Stimulated activated CD8-positive, alpha-beta memory T cell treated with anti-CD3 and anti-CD28 coated beads, Interleukin-12 subunit alpha, Interleukin-12 subunit beta, amount 100 ng/mL, for 24 hours (primary cell): ENCODE measurements at regions not wholly inside any gene's neighbourhood (a gene's known extent, or its start where the extent isn't known, plus 50 kb on each side); places are given as distances from the start of the nearest gene placed in this dataset.

Experiments
- DNase-seq: peaks from one replicate; pipeline ENCODE4 v3.0.0-alpha.2; 2020; ENCODE audit errors: extremely low read depth

GRCh38 chr2:7887441-7887840 lies 794.4 kb upstream of the ID2 start:
- DNase-seq: no peak

- no peak for DNase-seq
Measured at GRCh38 chr2:7888876-7889275, 793.0 kb upstream of the ID2 start.

- no peak for DNase-seq
Measured at GRCh38 chr2:7891312-7891711, 790.5 kb upstream of the ID2 start.

- DNase-seq: no peak
Measured at GRCh38 chr2:7895289-7895688, 786.6 kb upstream of the ID2 start.

- DNase-seq: no peak
Measured at GRCh38 chr2:7896940-7897487, 784.8 kb upstream of the ID2 start.

- DNase-seq: no peak
Measured at GRCh38 chr2:7899241-7899640, 782.6 kb upstream of the ID2 start.

- no peak for DNase-seq
Measured at GRCh38 chr2:7899923-7900322, 781.9 kb upstream of the ID2 start.

- no peak for DNase-seq
Measured at GRCh38 chr2:7900593-7900992, 781.3 kb upstream of the ID2 start.

GRCh38 chr2:7902251-7902765 lies 779.5 kb upstream of the ID2 start:
- DNase-seq: no peak

- no peak for DNase-seq
Measured at GRCh38 chr2:7904319-7904718, 777.5 kb upstream of the ID2 start.

GRCh38 chr2:7905756-7906155 lies 776.1 kb upstream of the ID2 start:
- DNase-seq: no peak

GRCh38 chr2:7906431-7906830 lies 775.4 kb upstream of the ID2 start:
- DNase-seq: no peak

GRCh38 chr2:7907041-7907440 lies 774.8 kb upstream of the ID2 start:
- no peak for DNase-seq

GRCh38 chr2:7910752-7911151 lies 771.1 kb upstream of the ID2 start:
- DNase-seq: no peak

- no peak for DNase-seq
Measured at GRCh38 chr2:7911196-7911595, 770.7 kb upstream of the ID2 start.

GRCh38 chr2:7913974-7914373 lies 767.9 kb upstream of the ID2 start:
- DNase-seq: no peak

GRCh38 chr2:7915302-7916091 lies 766.4 kb upstream of the ID2 start:
- no peak for DNase-seq

- DNase-seq: no peak
Measured at GRCh38 chr2:7916670-7917069, 765.2 kb upstream of the ID2 start.

GRCh38 chr2:7919510-7919909 lies 762.3 kb upstream of the ID2 start:
- DNase-seq: no peak

- DNase-seq: no peak
Measured at GRCh38 chr2:7924023-7924762, 757.7 kb upstream of the ID2 start.

- no peak for DNase-seq
Measured at GRCh38 chr2:7925506-7925905, 756.4 kb upstream of the ID2 start.

GRCh38 chr2:7927691-7928090 lies 754.2 kb upstream of the ID2 start:
- DNase-seq: no peak

- no peak for DNase-seq
Measured at GRCh38 chr2:7929281-7929680, 752.6 kb upstream of the ID2 start.
